ES-I3 (cell line): ENCODE measurements at regions not wholly inside any gene's neighbourhood (a gene's known extent, or its start where the extent isn't known, plus 50 kb on each side); places are given as distances from the start of the nearest gene placed in this dataset.

Experiments
- H3K36me3 ChIP-seq: 2 replicates; pipeline ENCODE4 v1.6.1; 2013; ENCODE audit warnings: mild to moderate bottlenecking, low read length, control low read depth, moderate library complexity; ENCODE audit not compliant: insufficient read depth
- H3K4me1 ChIP-seq: 2 replicates; pipeline ENCODE4 v1.6.1; 2013; ENCODE audit warnings: mild to moderate bottlenecking, control low read depth, low read length; ENCODE audit not compliant: insufficient read depth
- H3K9ac ChIP-seq: 2 replicates; pipeline ENCODE4 v1.6.1; 2013; ENCODE audit warnings: low read depth, mild to moderate bottlenecking, low read length, moderate library complexity
- H3K9me3 ChIP-seq: 2 replicates; pipeline ENCODE4 v1.6.1; 2013; ENCODE audit warnings: mild to moderate bottlenecking, low read length, moderate library complexity; ENCODE audit not compliant: control insufficient read depth, insufficient read depth

- Histone ChIP-seq H3K9ac (no peak overlapping the region), H3K36me3 (no peaks in the 10 kb centered on the region), H3K9me3 (peaks cover 7% of the 10 kb centered on the region; the same call in 1 of the 2 replicates), H3K4me1 (no peaks in the 10 kb centered on the region)
These were observed 75.0 kb upstream of the HAAO start for GRCh38 chr2:42867093-42868065.

- no peaks in the 10 kb centered on the region for H3K4me1 ChIP-seq
- H3K9ac ChIP-seq = no peak overlapping the region
- no peaks in the 10 kb centered on the region for H3K36me3 ChIP-seq
- H3K9me3 ChIP-seq = peaks cover 7% of the 10 kb centered on the region; the same call in 1 of the 2 replicates
These were observed 73.8 kb upstream of the HAAO start for GRCh38 chr2:42865884-42866881.

GRCh38 chr2:42864641-42865280 is 72.4 kb upstream of the HAAO start:
- Histone ChIP-seq H3K36me3 (no peaks in the 10 kb centered on the region), H3K9ac (no peak overlapping the region), H3K9me3 (peaks cover 7% of the 10 kb centered on the region; the same call in 1 of the 2 replicates), H3K4me1 (no peaks in the 10 kb centered on the region)

- H3K9me3 ChIP-seq = peaks cover 7% of the 10 kb centered on the region; the same call in 1 of the 2 replicates
- H3K9ac ChIP-seq = no peak overlapping the region
- no peaks in the 10 kb centered on the region for H3K4me1 ChIP-seq
- no peaks in the 10 kb centered on the region for H3K36me3 ChIP-seq
These were observed 71.8 kb upstream of the HAAO start for GRCh38 chr2:42864222-42864621.

- no peaks in the 10 kb centered on the region for H3K36me3 ChIP-seq
- H3K4me1 ChIP-seq = no peaks in the 10 kb centered on the region
- peaks cover 4% of the 10 kb centered on the region; the same call in 1 of the 2 replicates for H3K9me3 ChIP-seq
- no peak overlapping the region for H3K9ac ChIP-seq
These were observed 71.4 kb upstream of the HAAO start for GRCh38 chr2:42863751-42864150.

- no peaks in the 10 kb centered on the region for H3K4me1 ChIP-seq
- H3K9ac ChIP-seq = no peak overlapping the region
- H3K9me3 ChIP-seq = no peaks in the 10 kb centered on the region
- H3K36me3 ChIP-seq = no peaks in the 10 kb centered on the region
These were observed 70.9 kb upstream of the HAAO start for GRCh38 chr2:42863320-42863719.

- Histone ChIP-seq H3K36me3 (no peaks in the 10 kb centered on the region), H3K9me3 (no peaks in the 10 kb centered on the region), H3K9ac (no peak overlapping the region), H3K4me1 (no peaks in the 10 kb centered on the region)
These were observed 70.3 kb upstream of the HAAO start for GRCh38 chr2:42862669-42863185.

- H3K4me1 ChIP-seq = no peaks in the 10 kb centered on the region
- no peaks in the 10 kb centered on the region for H3K9me3 ChIP-seq
- no peak overlapping the region for H3K9ac ChIP-seq
- no peaks in the 10 kb centered on the region for H3K36me3 ChIP-seq
These were observed 68.9 kb upstream of the HAAO start for GRCh38 chr2:42861321-42861720.

- H3K36me3 ChIP-seq = no peaks in the 10 kb centered on the region
- H3K4me1 ChIP-seq = no peaks in the 10 kb centered on the region
- no peak overlapping the region for H3K9ac ChIP-seq
- H3K9me3 ChIP-seq = no peaks in the 10 kb centered on the region
These were observed 68.1 kb upstream of the HAAO start for GRCh38 chr2:42860319-42861094.

- Histone ChIP-seq H3K9ac (no peak overlapping the region), H3K36me3 (no peaks in the 10 kb centered on the region), H3K4me1 (no peaks in the 10 kb centered on the region), H3K9me3 (no peaks in the 10 kb centered on the region)
These were observed 67.4 kb upstream of the HAAO start for GRCh38 chr2:42859791-42860190.

GRCh38 chr2:42859006-42859552 is 66.7 kb upstream of the HAAO start:
- H3K4me1 ChIP-seq = no peaks in the 10 kb centered on the region
- H3K9me3 ChIP-seq = no peaks in the 10 kb centered on the region
- H3K36me3 ChIP-seq = no peaks in the 10 kb centered on the region
- no peak overlapping the region for H3K9ac ChIP-seq

- no peaks in the 10 kb centered on the region for H3K9me3 ChIP-seq
- no peaks in the 10 kb centered on the region for H3K4me1 ChIP-seq
- no peak overlapping the region for H3K9ac ChIP-seq
- no peaks in the 10 kb centered on the region for H3K36me3 ChIP-seq
These were observed 66.0 kb upstream of the HAAO start for GRCh38 chr2:42858140-42859005.
